ENCODE measurements at regions not wholly inside any gene's neighbourhood (a gene's known extent, or its start where the extent isn't known, plus 50 kb on each side); places are given as distances from the start of the nearest gene placed in this dataset.
"Not testable (repeated sequence)": the region's sequence is repeated elsewhere in the genome, so short reads cannot be mapped to it uniquely, and the experiment has no call there.

DNA sequence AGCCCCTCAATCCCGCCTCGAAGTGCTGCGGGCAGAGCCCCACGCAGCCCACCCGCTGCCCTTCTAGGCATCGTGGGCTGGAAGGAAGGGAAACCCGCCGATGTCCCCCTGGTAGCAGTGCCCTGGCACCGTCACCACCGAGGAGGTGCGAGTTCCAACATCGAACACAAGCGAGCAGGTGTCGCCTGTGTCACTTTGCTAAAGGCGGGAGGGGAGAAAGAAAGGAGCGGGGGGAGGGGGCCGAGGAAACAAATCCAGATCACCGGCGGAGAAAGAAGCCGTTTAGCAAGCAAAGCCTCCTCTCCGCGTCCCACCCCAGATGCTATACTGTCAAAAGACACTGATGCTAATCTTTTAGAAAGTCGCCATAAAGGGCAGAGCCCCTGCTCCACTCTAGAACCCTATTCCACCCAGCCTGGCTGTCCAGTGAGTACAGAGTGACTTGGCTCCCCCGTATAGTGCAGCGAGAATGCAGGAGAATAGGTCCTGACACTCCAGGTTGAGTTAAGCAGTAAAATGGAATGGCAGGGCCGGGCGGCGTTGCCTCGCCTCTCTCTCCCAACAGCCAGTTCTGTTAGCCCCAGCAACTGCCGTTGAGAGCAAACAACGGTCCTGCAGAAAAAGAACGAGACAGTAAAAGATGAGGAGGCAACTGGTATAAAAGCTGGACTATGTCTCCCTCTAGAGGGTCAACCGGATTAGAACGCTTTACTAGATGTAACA lies 67.9 kb upstream of the USP15 start:
- DNase-seq (ENCODE audit: low read depth in 3 of 3, low spot score in 2 of 3) = peak in 2 of 3 donors; percentile 62 to 72

DNA sequence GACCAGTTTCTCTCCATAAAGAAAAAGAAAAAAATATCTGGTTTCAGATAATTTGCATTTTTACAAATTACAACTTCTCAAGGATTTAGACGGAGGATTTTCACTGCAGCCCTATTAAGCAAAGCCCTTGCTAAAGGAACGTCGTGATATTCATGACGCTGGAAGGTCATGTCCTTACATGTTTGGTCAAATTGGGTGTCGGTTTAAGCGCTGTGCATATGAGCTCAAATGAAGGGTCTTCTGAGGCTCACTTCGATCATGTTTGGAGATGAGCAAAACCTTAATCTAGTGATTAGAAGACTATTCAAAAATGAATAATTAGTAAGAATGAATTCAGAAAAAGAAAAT lies 67.3 kb upstream of the USP15 start:
- no peak for DNase-seq (ENCODE audit: low read depth in 3 of 3, low spot score in 2 of 3)

DNA sequence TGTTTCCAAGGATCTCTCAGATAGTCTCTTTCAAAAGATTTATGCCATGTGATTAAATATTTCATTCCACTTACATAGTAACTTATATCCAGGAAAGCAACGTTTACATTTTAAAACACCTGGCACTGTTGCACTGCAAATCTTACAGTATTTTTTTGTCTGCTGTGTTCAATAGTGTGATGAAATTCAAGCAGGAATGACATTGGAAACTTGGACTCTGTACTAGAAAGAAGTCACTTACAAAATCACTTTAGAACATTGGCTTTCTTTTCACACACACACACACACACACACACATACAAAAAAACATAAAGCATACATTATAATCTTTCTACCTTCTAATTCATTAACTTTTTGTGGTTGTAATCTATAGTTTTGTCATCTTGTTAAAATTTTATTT lies 66.2 kb upstream of the USP15 start:
- no peak for DNase-seq (ENCODE audit: low read depth in 3 of 3, low spot score in 2 of 3)

DNA sequence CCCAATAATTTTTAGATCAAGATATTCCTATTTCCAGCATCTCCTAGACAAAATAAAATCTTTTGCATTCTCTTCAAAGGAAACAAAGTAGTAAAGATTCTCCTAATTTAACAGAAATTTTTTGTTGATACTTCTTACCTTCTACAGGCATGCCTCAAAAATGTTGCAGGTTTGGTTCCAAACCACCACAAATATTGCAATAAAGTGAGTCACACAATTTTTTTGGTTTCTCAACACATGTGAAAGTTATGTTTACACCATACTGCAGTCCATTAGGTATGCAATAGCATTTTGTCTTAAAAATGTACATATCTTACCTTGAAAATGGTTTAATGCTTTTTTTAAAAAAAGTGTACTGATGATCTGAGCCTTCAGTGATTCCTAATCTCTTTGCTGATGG lies 65.6 kb upstream of the USP15 start:
- DNase-seq (ENCODE audit: low read depth in 3 of 3, low spot score in 2 of 3) = no peak

DNA sequence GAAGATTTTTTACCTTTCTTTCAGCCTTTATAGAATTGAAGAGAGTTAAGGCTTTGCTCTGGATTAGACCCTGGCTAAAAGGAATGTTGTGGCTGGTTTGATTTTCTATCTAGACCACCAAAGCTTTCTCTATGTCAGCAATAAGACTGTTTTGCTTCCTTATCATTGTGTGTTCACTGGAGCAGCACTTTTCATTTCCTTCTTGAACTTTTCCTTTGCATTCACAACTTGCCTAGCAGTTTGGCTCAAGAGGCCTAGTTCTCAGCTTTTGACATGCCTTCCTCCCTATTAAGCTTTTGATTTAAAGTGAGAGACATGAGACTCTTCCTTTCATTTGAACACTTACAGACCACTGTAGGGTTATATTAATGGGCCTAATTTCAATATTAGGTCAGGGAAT lies 64.1 kb upstream of the USP15 start:
- DNase-seq (ENCODE audit: low read depth in 3 of 3, low spot score in 2 of 3) = no peak

DNA sequence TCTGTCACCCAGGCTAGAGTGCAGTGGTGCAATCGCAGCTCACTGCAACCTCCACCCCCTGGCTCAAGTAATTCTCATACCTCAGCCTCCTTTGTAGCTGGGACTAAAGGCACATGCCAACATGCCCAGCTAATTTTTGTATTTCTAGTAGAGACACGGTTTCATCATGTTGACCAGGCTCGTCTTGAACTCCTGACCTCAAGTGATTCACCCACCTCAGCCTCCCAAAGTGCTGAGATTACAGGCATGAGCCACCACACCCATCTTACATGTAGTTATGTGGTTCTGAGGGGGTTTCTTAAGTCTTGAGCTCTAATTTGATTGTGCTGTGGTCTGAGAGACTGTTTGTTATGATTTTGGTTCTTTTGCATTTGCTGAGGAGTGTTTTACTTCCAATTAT lies 57.3 kb upstream of the USP15 start:
- not testable (repeated sequence) for DNase-seq (ENCODE audit: low read depth in 3 of 3, low spot score in 2 of 3)

DNA sequence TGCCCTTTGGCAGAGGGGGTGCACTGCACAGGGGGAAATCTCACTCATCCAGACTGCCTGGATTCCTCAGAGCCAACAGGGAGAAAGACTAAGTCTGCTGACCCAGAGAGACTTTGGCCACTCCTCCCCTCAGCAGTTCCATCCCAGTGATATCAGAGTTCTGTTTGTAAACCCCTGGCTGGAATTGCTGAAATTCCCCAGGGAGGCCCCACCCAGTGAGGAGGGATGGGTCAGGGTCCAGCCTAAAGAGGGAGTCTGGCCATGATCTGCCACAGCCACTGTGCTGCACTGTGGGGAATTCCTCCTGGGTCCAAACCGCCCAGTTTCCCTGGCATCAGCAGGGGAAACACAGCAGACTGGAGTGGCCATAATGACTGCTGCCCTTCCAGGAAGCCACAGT lies 54.9 kb upstream of the USP15 start:
- no peak for DNase-seq (ENCODE audit: low read depth in 3 of 3, low spot score in 2 of 3)

DNA sequence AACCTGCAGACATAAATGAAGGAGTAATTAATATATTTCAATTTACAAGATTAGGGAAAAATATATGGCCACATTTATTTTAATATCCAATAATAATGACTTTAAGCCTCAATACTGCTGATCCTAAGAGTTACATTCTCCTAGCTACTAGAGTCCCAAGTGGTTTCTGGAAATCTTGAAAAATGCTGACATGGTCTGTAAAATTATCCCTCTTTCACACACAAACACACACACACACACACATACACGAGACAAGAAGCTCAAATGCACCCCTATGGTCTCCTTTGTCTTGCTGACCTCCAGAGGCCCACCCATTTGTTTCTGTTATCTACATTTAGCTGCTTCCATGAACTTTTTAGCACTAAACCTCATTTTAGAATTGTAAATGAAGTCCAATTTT lies 53.0 kb upstream of the USP15 start:
- DNase-seq (ENCODE audit: low read depth in 3 of 3, low spot score in 2 of 3) = no peak

All from right renal cortex interstitium (tissue), 3 donors.